HG03565 (cell line): ENCODE measurements at regions not wholly inside any gene's neighbourhood (a gene's known extent, or its start where the extent isn't known, plus 50 kb on each side); places are given as distances from the start of the nearest gene placed in this dataset.

ENCODE experiments used
- ATAC-seq: cut with Tn5 transposase; IDR thresholded peaks from one replicate; pipeline ENCODE4 v1.9.1; 2021; ENCODE audit warnings: mild to moderate bottlenecking, moderate library complexity; ENCODE audit not compliant: unreplicated experiment

DNA sequence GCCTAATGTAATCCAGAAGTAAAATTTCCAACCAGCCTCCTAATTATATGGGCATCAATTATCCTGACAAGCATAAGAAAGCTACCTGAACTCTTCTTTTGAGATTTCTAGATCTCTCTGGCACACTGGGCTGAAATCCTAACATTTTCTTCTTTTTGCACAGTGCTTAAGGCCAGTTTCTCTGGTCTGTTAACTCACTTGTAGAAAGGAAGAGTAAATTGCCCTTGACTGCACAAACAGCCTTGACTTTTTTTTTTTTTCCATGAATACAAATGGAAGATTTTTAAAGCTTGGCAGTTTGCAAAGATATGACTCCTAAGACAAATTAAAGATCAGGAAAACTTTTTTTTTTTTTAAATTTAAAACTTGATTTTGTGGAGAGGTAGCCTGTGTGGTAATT is 291.2 kb upstream of the MON1B start:
- no peak for ATAC-seq

GRCh38 chr16:76900285-76901263 is 290.4 kb upstream of the MON1B start:
- no peak for ATAC-seq

DNA sequence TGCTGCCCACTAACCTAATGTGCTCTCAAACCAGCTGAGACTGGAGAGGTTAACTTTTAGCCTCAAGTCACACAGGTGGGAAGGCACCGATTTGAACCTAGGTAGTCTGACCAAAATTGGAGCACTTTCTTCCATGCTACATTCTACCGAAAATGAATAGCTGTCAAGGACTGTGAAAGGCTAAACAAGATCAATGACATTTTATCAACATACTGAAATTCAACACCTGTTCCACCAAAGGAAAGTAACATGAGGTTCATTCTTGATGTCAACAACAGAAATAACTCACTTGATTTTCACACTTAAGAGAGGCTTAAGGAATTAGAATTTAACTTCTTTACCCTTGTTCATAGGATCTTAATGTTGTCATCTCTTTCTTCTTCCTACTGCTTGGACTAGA is 284.4 kb upstream of the MON1B start:
- no peak for ATAC-seq

GRCh38 chr16:76910931-76911330 is 280.1 kb upstream of the MON1B start:
- ATAC-seq: no peak

GRCh38 chr16:76913046-76913445 is 277.9 kb upstream of the MON1B start:
- no peak for ATAC-seq

- ATAC-seq: no peak
These were observed 264.9 kb upstream of the MON1B start for GRCh38 chr16:76926042-76926441.

DNA sequence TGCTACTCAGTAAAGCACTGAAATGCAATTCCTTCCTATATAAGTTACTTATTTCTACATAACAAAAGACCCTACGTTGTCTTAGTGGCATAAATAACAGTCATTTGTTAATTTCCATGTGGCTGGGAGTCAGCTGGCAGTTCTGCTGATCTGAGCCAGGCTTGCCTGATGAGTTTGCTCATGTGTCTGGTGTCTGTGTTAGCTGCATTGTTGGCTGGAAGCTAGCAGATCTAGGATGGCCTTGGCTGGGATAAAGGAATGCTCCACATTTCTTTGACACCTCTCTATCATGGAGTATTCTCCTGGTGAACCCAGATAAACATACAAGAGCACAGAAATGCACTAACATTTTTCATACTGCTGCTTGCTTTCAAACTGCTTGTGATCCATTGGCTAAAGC is 264.4 kb upstream of the MON1B start:
- no peak for ATAC-seq

DNA sequence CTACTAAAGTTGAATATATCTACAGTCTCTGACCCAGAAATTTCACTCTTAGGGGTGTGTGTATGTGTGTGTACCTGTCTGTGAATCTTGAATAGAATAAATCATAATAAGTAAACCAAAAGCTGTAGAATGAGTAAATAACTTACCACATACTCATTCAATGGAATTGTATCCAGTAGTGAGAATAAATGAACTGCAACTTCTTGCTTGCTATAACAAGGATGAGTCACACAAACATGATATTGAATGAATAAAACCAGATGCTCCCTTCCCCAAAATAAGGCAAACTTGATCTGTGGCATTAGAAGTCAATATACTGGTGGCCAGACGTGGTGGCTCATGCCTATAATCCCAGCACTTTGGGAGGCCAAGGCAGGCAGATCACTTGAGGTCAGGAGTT is 259.8 kb upstream of the MON1B start:
- ATAC-seq: no peak

DNA sequence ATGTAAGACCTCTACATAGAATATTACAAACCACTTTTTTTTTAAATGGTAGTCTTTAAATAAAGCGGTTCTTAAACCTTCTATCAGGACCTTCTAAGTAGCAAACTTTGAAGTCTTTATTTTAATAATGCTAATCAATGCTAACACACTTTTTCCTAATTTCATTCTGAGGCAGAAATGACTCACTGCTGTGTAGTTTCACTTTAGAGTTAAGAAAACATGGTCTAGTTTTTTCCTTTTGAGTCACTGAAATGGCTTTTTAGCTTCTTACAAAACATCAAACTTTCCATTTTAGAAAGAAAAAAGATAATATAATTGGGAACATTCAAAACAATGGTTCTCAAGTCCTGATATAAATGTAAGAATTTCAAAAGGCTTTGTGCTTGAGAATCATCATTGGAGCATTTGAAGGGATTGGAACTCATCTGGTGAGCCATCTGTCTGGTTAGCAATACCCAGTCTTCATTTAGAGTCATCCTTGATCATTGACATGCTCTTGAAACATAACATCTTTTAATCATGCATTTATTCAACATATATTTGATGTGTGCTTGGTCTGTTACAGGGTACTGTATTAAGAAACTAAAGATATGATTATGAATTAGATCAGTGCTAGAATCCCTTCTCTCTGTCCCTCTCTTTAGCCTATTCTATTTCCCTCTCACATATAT is 258.3 kb upstream of the MON1B start:
- no peak for ATAC-seq

DNA sequence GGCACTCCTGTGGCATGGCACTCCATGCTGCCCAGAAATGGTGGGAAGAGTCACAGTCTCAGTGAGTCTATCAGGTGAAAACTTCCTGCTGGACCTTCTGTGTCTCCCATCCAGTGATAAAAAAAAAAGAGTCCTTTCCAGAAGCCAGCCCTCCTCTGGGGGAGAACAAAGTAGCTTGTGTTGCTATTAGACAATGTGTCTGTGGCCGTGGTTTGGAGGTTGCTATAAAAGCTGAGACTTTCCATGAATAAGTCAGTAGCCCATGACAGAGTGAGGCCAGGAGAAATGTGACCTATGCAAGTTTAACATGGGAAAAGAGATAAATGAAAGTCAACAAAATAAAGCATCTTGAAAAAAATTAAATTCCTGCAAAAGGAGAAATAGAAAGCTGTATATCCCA is 250.7 kb upstream of the MON1B start:
- ATAC-seq: no peak

DNA sequence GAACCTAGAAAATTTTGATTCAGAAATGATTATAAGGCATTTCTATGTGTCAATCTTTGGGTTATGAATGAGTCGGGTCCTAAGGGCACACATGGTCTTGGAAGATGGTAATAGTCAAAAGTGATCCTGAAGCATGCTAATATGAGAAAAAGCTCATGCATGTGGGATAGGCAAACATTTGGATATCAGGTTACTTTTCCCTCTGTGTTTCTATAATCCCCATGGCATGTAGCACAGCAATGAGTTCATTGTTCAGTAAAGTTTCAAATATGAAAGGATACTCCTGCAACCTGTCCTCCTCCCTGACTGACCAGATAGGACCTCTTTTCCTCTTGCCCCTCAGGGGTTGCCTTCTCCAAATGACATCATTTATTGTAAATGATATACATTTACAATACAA is 249.9 kb upstream of the MON1B start:
- ATAC-seq: no peak

DNA sequence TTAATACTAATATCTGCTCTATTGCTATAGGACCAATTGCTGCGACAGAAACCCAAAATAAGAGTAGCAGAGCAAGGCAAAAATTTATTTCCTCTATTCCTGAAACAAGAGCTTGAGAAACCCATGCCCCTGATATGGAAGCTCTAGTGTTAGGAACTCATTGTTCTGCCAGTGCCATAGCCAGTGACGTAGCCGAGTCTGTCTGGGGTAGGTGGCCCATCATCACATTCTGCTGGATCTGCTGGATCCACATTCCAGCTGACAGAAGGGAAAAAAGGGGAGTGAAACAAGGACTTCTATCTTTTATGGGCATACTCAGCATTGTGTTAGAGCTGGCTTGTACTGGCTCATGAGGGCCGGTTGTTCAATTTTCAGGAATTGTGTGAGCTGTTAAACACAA is 248.9 kb upstream of the MON1B start:
- ATAC-seq: no peak

- no peak for ATAC-seq
These were observed 247.1 kb upstream of the MON1B start for GRCh38 chr16:76943921-76944320.

DNA sequence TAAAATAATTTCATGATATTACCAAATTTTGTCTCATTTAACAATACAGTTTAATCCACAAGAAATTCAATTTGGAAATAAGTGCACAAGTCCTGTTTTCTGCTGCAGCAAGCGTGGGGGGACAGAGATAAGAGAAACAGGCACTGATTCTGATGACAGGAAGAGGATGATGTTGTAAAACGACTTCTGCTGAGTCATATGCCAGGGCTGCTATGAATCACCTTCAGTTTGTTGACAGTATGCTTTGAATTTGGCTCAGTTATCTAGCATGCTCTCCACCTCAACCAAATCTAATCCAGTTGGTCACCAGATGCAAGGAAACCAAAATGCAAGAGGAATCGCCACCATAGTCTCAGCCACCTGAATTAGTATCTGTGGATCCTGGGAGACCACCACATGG is 244.1 kb upstream of the MON1B start:
- peak; percentile 91 for ATAC-seq

GRCh38 chr16:76947749-76948148 is 243.2 kb upstream of the MON1B start:
- ATAC-seq: no peak

- ATAC-seq: no peak
These were observed 235.4 kb upstream of the MON1B start for GRCh38 chr16:76955629-76956028.

DNA sequence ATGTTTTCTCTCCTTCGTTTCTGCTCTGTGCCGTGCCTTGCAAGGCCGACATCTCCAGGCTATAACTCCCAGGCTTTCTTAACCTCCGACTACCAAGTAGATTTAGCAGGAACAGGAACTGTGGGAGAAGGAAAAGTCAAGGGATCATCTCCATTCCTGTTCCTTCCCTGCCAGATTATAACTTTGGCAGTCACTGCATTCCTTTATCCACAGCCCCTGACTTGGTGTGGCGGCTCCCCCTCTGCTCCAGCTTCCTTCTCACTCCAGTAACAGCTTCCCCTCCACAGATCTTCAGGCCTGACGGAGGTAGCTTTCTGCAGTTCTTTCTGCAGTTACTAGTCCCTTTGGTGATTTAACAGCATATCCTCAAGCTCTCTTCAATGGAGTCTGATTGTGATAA is 234.6 kb upstream of the MON1B start:
- no peak for ATAC-seq

DNA sequence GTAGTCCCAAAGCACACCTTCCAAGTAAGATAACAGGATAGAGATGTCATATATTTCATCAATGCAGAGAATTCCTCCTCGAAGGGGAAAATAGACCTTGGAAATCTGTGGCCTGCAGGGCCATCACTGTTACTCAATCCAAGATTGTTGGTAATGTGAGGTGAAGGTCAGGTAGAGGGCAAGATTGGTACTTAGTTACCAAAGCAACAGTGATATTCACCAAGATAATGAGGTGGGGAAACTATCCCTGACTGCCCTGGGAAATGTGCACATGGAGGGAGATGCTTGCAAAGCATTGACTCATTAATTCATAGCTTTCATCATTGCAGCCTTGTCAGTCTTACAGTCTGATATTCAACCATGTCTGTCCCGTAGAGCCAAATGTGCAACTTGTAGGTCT is 234.1 kb upstream of the MON1B start:
- no peak for ATAC-seq

DNA sequence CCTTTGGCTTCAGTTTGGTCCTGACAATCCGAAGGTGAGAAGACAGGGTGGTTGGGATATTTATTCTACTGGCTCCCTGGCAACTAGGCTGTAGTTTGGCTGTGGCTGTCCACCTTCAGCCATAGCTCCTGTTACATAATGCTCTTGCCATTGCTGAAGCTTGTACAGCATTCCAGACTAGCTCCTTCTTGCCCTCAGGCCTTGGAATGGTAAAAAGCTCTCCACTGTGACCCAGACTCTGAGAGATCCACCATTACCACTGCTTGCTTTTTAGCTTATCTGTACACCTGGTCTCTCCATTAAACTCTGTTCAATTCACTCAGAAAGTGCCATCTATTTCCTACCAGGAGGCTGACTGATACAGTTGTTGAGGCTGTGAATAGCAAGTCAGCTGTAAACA is 231.8 kb upstream of the MON1B start:
- ATAC-seq: no peak

- peak; percentile 80 for ATAC-seq
These were observed 227.2 kb upstream of the MON1B start for GRCh38 chr16:76963614-76964315.

DNA sequence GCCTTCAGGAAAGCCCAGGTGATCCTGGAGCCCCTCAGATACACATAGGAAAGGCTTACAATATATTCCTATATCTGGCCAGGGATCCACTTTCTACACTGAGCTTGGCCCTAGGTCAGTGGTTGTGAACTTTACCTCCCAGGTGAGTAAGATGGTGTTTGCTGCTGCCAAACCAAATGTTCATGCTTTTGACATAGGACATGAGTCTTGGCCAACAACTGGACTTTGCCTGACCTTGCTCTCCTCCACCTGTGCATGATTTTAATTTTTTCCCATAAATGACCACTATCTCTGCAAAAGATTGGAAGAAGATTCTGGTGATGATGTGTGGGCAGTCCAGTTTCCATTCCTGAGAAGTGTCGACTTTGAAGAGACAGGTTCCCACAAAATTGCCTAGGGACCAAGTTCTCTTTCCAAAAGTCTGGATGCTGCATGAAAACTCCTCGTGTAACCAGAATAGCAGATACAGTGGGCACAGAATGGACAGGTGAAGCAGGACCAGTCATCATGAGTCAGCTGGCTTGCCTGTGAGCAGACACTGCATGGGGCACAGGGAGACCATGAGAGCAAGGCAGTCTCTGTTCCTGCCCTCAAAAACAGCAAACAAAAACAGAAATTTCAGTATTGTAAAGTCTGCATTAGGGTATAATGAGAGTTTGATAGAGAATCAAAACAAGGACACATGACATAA is 226.4 kb upstream of the MON1B start:
- ATAC-seq: no peak
